Neural cell (in vitro differentiated cells): ENCODE measurements at regions not wholly inside any gene's neighbourhood (a gene's known extent, or its start where the extent isn't known, plus 50 kb on each side); places are given as distances from the start of the nearest gene placed in this dataset.

Source experiments
- H2AFZ ChIP-seq: fragments of 200-600, 300-800 bp; sonication (generic), shearing (Covaris generic); 2 replicates; pipeline ENCODE4 v1.6.0; 2014; ENCODE audit warnings: low read depth, mild to moderate bottlenecking, antibody characterized with exemption, low read length, moderate library complexity
- H3F3A ChIP-seq: fragments of 200-600 bp; shearing (Covaris generic); 2 replicates; pipeline ENCODE4 v1.6.1; 2016; ENCODE audit warnings: mild to moderate bottlenecking, moderate library complexity, mixed read lengths, antibody characterized with exemption, low read length; ENCODE audit not compliant: insufficient read depth, poor library complexity, severe bottlenecking
- H3K27ac ChIP-seq: fragments of 200-600, 300-800 bp; sonication (generic), shearing (Covaris generic); 2 replicates; pipeline ENCODE4 v1.5.1; 2014; ENCODE audit warnings: mild to moderate bottlenecking, low read length, moderate library complexity
- H3K27me3 ChIP-seq: fragments of 300-800, 200-600 bp; sonication (generic), shearing (Covaris generic); 2 replicates; pipeline ENCODE4 v1.6.0; 2014; ENCODE audit warnings: mild to moderate bottlenecking, low read depth, low read length, moderate library complexity; ENCODE audit not compliant: insufficient read depth
- H3K36me3 ChIP-seq: fragments of 300-800, 200-600 bp; sonication (generic), shearing (Covaris generic); 2 replicates; pipeline ENCODE4 v1.5.1; 2014; ENCODE audit warnings: mild to moderate bottlenecking, antibody characterized with exemption, low read length, moderate library complexity; ENCODE audit not compliant: insufficient read depth
- H3K4me2 ChIP-seq: fragments of 300-800, 200-600 bp; sonication (generic), shearing (Covaris generic); 2 replicates; pipeline ENCODE4 v1.6.0; 2014; ENCODE audit warnings: mild to moderate bottlenecking, low read length
- H3K4me3 ChIP-seq: fragments of 300-800, 200-600 bp; sonication (generic), shearing (Covaris generic); 2 replicates; pipeline ENCODE4 v1.5.1; 2014; ENCODE audit warnings: mild to moderate bottlenecking, low read length, moderate library complexity
- H3K79me2 ChIP-seq: fragments of 200-600 bp; shearing (Covaris generic); replicated peaks from 2 replicates; pipeline ENCODE4 v1.6.0; 2014; ENCODE audit warnings: mild to moderate bottlenecking, low read length, moderate library complexity; ENCODE audit not compliant: insufficient read depth
- H3K9ac ChIP-seq: fragments of 300-800, 200-600 bp; sonication (generic), shearing (Covaris generic); 2 replicates; pipeline ENCODE4 v1.6.1; 2016; ENCODE audit warnings: mild to moderate bottlenecking, low read length, mixed read lengths
- H3K9me2 ChIP-seq: fragments of 200-600 bp; shearing (Covaris generic); 2 replicates; pipeline ENCODE4 v1.6.1; 2016; ENCODE audit warnings: mild to moderate bottlenecking, low read length, mixed read lengths; ENCODE audit not compliant: insufficient read depth
- H3K9me3 ChIP-seq: fragments of 200-600, 300-800 bp; sonication (generic), shearing (Covaris generic); 2 replicates; pipeline ENCODE4 v1.6.1; 2016; ENCODE audit warnings: mild to moderate bottlenecking, mixed run types, low read length, moderate library complexity, mixed read lengths
- H4K20me1 ChIP-seq: fragments of 200-600 bp; shearing (Covaris generic); 2 replicates; pipeline ENCODE4 v1.6.1; 2016; ENCODE audit warnings: mild to moderate bottlenecking, mixed run types; ENCODE audit not compliant: insufficient read depth
- CTCF ChIP-seq: fragments of 450-650 bp; IDR thresholded peaks from 2 replicates; pipeline ENCODE4 v1.5.1; 2014; ENCODE audit warnings: antibody characterized with exemption, mild to moderate bottlenecking, moderate library complexity; ENCODE audit not compliant: poor library complexity, severe bottlenecking
- EP300 ChIP-seq: fragments of 450-650 bp; conservative IDR thresholded peaks from 2 replicates; pipeline ENCODE4 v1.6.1; 2014; ENCODE audit warnings: antibody characterized with exemption, mild to moderate bottlenecking, moderate library complexity; ENCODE audit not compliant: poor library complexity, severe bottlenecking
- EZH2 ChIP-seq: fragments of 200-600, 300-800 bp; shearing (Covaris generic), sonication (generic); IDR thresholded peaks from 2 replicates; pipeline ENCODE4 v1.6.1; 2014; ENCODE audit warnings: antibody characterized with exemption, low read length, borderline replicate concordance, mild to moderate bottlenecking; ENCODE audit not compliant: insufficient read depth, poor library complexity, severe bottlenecking
- MXI1 ChIP-seq: fragments of 450-650 bp; conservative IDR thresholded peaks from 2 replicates; pipeline ENCODE4 v1.6.1; 2014; ENCODE audit warnings: antibody characterized with exemption, mild to moderate bottlenecking; ENCODE audit not compliant: poor library complexity, severe bottlenecking
- POLR2AphosphoS5 ChIP-seq: IDR thresholded peaks from 2 replicates; pipeline ENCODE4 v1.6.1; 2012
- RAD21 ChIP-seq: fragments of 450-650 bp; conservative IDR thresholded peaks from 2 replicates; pipeline ENCODE4 v1.6.1; 2014; ENCODE audit warnings: antibody characterized with exemption, mild to moderate bottlenecking, moderate library complexity
- REST ChIP-seq: IDR thresholded peaks from 2 replicates; pipeline ENCODE4 v1.6.1; 2012; ENCODE audit warnings: borderline replicate concordance
- SMC3 ChIP-seq: fragments of 450-650 bp; conservative IDR thresholded peaks from 2 replicates; pipeline ENCODE4 v1.6.1; 2014; ENCODE audit warnings: antibody characterized with exemption, mild to moderate bottlenecking, moderate library complexity; ENCODE audit not compliant: poor library complexity
- TAF1 ChIP-seq: IDR thresholded peaks from 2 replicates; pipeline ENCODE4 v1.6.1; 2012; ENCODE audit warnings: low read depth

GRCh38 chr4:14871676-14872430 is 130.4 kb upstream of the CPEB2 start:
- H3F3A ChIP-seq = no peaks in the 10 kb centered on the region
- no peaks in the 10 kb centered on the region for H3K9me2 ChIP-seq
- H3K4me2 ChIP-seq = no peak overlapping the region
- no peak overlapping the region for H2AFZ ChIP-seq
- TF ChIP-seq RAD21 (no peak), TAF1 (no peak), REST (no peak), CTCF (no peak), POLR2AphosphoS5 (no peak), MXI1 (no peak), EZH2 (no peak), SMC3 (no peak), EP300 (no peak)
- H3K9me3 ChIP-seq = no peaks in the 10 kb centered on the region
- H3K27ac ChIP-seq = no peak overlapping the region
- H3K4me3 ChIP-seq = no peak overlapping the region
- no peaks in the 10 kb centered on the region for H3K36me3 ChIP-seq
- H3K79me2 ChIP-seq = no peaks in the 10 kb centered on the region
- H3K9ac ChIP-seq = no peak overlapping the region
- no peaks in the 10 kb centered on the region for H3K27me3 ChIP-seq
- no peaks in the 10 kb centered on the region for H4K20me1 ChIP-seq

GRCh38 chr4:14874990-14875389 is 127.3 kb upstream of the CPEB2 start:
- H3K9me3 ChIP-seq = no peaks in the 10 kb centered on the region
- H3K27me3 ChIP-seq = no peaks in the 10 kb centered on the region
- no peak overlapping the region for H2AFZ ChIP-seq
- no peaks in the 10 kb centered on the region for H3K9me2 ChIP-seq
- no peak for TF ChIP-seq SMC3
- TF ChIP-seq POLR2AphosphoS5 = no peak
- no peak for TF ChIP-seq MXI1
- TF ChIP-seq CTCF = no peak
- TF ChIP-seq EZH2 = no peak
- TF ChIP-seq RAD21 = no peak
- TF ChIP-seq TAF1 = no peak
- no peak for TF ChIP-seq EP300
- no peak for TF ChIP-seq REST
- H3F3A ChIP-seq = no peaks in the 10 kb centered on the region
- no peak overlapping the region for H3K4me2 ChIP-seq
- H4K20me1 ChIP-seq = no peaks in the 10 kb centered on the region
- no peak overlapping the region for H3K9ac ChIP-seq
- H3K79me2 ChIP-seq = no peaks in the 10 kb centered on the region
- H3K27ac ChIP-seq = no peak overlapping the region
- H3K36me3 ChIP-seq = no peaks in the 10 kb centered on the region
- no peak overlapping the region for H3K4me3 ChIP-seq
